B cell (primary cell): ENCODE measurements at regions not wholly inside any gene's neighbourhood (a gene's known extent, or its start where the extent isn't known, plus 50 kb on each side); places are given as distances from the start of the nearest gene placed in this dataset.

Experiments used
- ATAC-seq: fragments of 200-7000 bp; cut with Tn5 transposase; one replicate; pipeline ENCODE4 v1.10.0; 2021; ENCODE audit warnings: low read depth, mild to moderate bottlenecking, moderate number of reproducible peaks, moderate library complexity
- CTCF ChIA-PET: fragments of 350-600 bp; sonication (Branson Sonifier 250); formaldehyde crosslinking; loops from one replicate; lab custom pipeline; 2021; ENCODE audit warnings: antibody characterized with exemption, inconsistent platforms; lab: Charles Lee
- POLR2A ChIA-PET: fragments of 350-600 bp; sonication (Branson Sonifier 250); formaldehyde crosslinking; loops from one replicate; lab custom pipeline; 2021; ENCODE audit warnings: antibody characterized with exemption; lab: Charles Lee
- DNase-seq: peaks from one replicate; pipeline ENCODE4 v3.0.0; 2013
- H2AFZ ChIP-seq: 2 replicates; pipeline ENCODE4 v1.6.1; 2012; ENCODE audit warnings: mild to moderate bottlenecking, low read depth, low read length; ENCODE audit not compliant: insufficient read depth, poor library complexity, severe bottlenecking
- H3K27ac ChIP-seq, 2 donors: 1 replicate in 1 of 2; 2 replicates in 1 of 2; pipeline ENCODE4 v1.5.1; 2012 to 2013; ENCODE audit warnings: low read length in 2 of 2, mild to moderate bottlenecking in 2 of 2, moderate library complexity in 1 of 2
- H3K27me3 ChIP-seq, 4 experiments: fragments of 200-600 bp in 1 of 4; sonication (generic) in 1 of 4; replicated peaks in 1 of 4; 1 replicate in 2 of 4; 2 replicates in 2 of 4; pipeline versions ENCODE4 v1.6.1 to v1.7.0; 2013 to 2016; ENCODE audit warnings: low read length in 3 of 4, mild to moderate bottlenecking in 2 of 4, mixed read lengths in 1 of 4, moderate library complexity in 1 of 4; ENCODE audit not compliant: insufficient read depth in 4 of 4, control insufficient read depth in 3 of 4; ENCODE audit errors: control extremely low read depth in 1 of 4
- H3K36me3 ChIP-seq, 2 experiments: replicated peaks in 1 of 2; 1 replicate in 1 of 2; 2 replicates in 1 of 2; pipeline versions ENCODE4 v1.6.1 to v1.7.1; 2013; ENCODE audit warnings: low read length in 1 of 2; ENCODE audit not compliant: insufficient read depth in 2 of 2, control insufficient read depth in 1 of 2; ENCODE audit errors: control extremely low read depth in 1 of 2, extremely low read depth in 1 of 2
- H3K4me1 ChIP-seq, 2 donors: fragments of 200-600 bp in 1 of 2; sonication (generic) in 1 of 2; 1 replicate in 1 of 2; 2 replicates in 1 of 2; pipeline versions ENCODE4 v1.5.1 to v1.6.1; 2013 to 2017; ENCODE audit warnings: low read length in 2 of 2; ENCODE audit not compliant: control insufficient read depth in 2 of 2, insufficient read depth in 2 of 2
- H3K4me2 ChIP-seq: replicated peaks from 2 replicates; pipeline ENCODE3; 2012; ENCODE audit warnings: mild to moderate bottlenecking, low read depth, low read length; ENCODE audit not compliant: poor library complexity, severe bottlenecking
- H3K4me3 ChIP-seq, 5 experiments: fragments of 200-600 bp in 1 of 5; sonication (generic) in 1 of 5; 1 replicate in 3 of 5; 2 replicates in 2 of 5; pipeline versions ENCODE4 v1.5.1 to v1.7.0; 2011 to 2016; ENCODE audit warnings: low read length in 4 of 5, mild to moderate bottlenecking in 4 of 5, low read depth in 2 of 5, control low read depth in 1 of 5, moderate library complexity in 1 of 5; ENCODE audit not compliant: insufficient read depth in 1 of 5; ENCODE audit errors: control extremely low read depth in 1 of 5, extremely low read depth in 1 of 5
- H3K79me2 ChIP-seq: fragments of 200-600 bp; sonication (generic); one replicate; pipeline ENCODE4 v1.6.0; 2016; ENCODE audit warnings: low read length; ENCODE audit not compliant: control insufficient read depth, insufficient read depth
- H3K9ac ChIP-seq: fragments of 200-600 bp; sonication (generic); 2 replicates; pipeline ENCODE4 v1.6.1; 2017; ENCODE audit warnings: mild to moderate bottlenecking, low read length, moderate library complexity
- H3K9me3 ChIP-seq, 3 donors: one replicate each; pipeline versions ENCODE4 v1.6.1 to v1.7.1; 2013; ENCODE audit warnings: low read length in 2 of 3; ENCODE audit not compliant: control insufficient read depth in 2 of 3, insufficient read depth in 1 of 3; ENCODE audit errors: control extremely low read depth in 1 of 3
- H4K20me1 ChIP-seq: 2 replicates; pipeline ENCODE4 v1.6.0; 2012; ENCODE audit warnings: mild to moderate bottlenecking, low read length; ENCODE audit not compliant: insufficient read depth, control insufficient read depth, poor library complexity, severe bottlenecking
- H3K27ac Mint-ChIP-seq: one replicate; pipeline ENCODE4 v1.8.0; 2021; ENCODE audit warnings: mixed read lengths
- H3K27me3 Mint-ChIP-seq: one replicate; pipeline ENCODE4 v1.8.0; 2021; ENCODE audit warnings: mixed read lengths
- H3K4me1 Mint-ChIP-seq: one replicate; pipeline ENCODE4 v1.8.0; 2021; ENCODE audit warnings: mixed read lengths
- H3K4me3 Mint-ChIP-seq: one replicate; pipeline ENCODE4 v1.8.0; 2021; ENCODE audit warnings: mixed read lengths
- H3K9me3 Mint-ChIP-seq: one replicate; pipeline ENCODE4 v1.8.0; 2022; ENCODE audit warnings: mixed read lengths; ENCODE audit not compliant: insufficient read depth
- CTCF ChIP-seq: fragments of 200-600 bp; IDR thresholded peaks from one replicate; pipeline ENCODE4 v1.8.0; 2022; ENCODE audit warnings: antibody characterized with exemption, mild to moderate bottlenecking
- EZH2 ChIP-seq: IDR thresholded peaks from 2 replicates; pipeline ENCODE4 v1.6.1; 2012; ENCODE audit warnings: borderline replicate concordance, low read depth, mild to moderate bottlenecking, moderate library complexity, low read length; ENCODE audit not compliant: insufficient read depth, poor library complexity, severe bottlenecking
- WGBS: methylation state at CpG from one replicate; pipeline ENCODE4 v1.1.5; 2013; ENCODE audit warnings: missing lambda C conversion rate; ENCODE audit not compliant: insufficient coverage; 5-methylcytosine and 5-hydroxymethylcytosine counted together
- intact Hi-C: fragments of 100-400 bp; cut with micrococcal nuclease; formaldehyde crosslinking; loops from one replicate; pipeline ENCODE4 v1.10.0; 2022

GRCh38 chr11:101345891-101346290, 216.3 kb upstream of the PGR start:
- ChIA-PET POLR2A (no interaction called here), CTCF (no interaction called here)
- ATAC-seq (no peak), DNase-seq (no peak)
- peaks cover 3% of the 10 kb centered on the region for H3K27me3 Mint-ChIP-seq
- Histone ChIP-seq H3K9ac (no peak overlapping the region), H3K9me3 (peaks cover 0 to under 1% (median 0%) of the 10 kb centered on the region in 3 donors), H3K4me3 (no peak overlapping the region), H4K20me1 (no peaks in the 10 kb centered on the region), H3K27me3 (no peaks in the 10 kb centered on the region), H3K36me3 (no peaks in the 10 kb centered on the region), H2AFZ (no peak overlapping the region), H3K79me2 (no peaks in the 10 kb centered on the region), H3K27ac (no peak overlapping the region), H3K4me1 (no peaks in the 10 kb centered on the region), H3K4me2 (no peak overlapping the region)
- TF ChIP-seq EZH2 (no peak), CTCF (no peak)
- WGBS: 100% methylated on average over 1 of the region's 3 CpGs
- no peaks in the 10 kb centered on the region for H3K9me3 Mint-ChIP-seq
- no peaks in the 10 kb centered on the region for H3K4me1 Mint-ChIP-seq
- intact Hi-C loops: no loop called here
- no peak overlapping the region for H3K4me3 Mint-ChIP-seq
- no peak overlapping the region for H3K27ac Mint-ChIP-seq

- ATAC-seq (no peak), DNase-seq (no peak)
- Histone ChIP-seq H3K9me3 (no peaks in the 10 kb centered on the region), H3K9ac (no peak overlapping the region), H3K27ac (no peak overlapping the region), H3K4me2 (no peak overlapping the region), H3K79me2 (no peaks in the 10 kb centered on the region), H3K4me3 (no peak overlapping the region), H3K27me3 (no peaks in the 10 kb centered on the region), H4K20me1 (no peaks in the 10 kb centered on the region), H3K36me3 (no peaks in the 10 kb centered on the region), H2AFZ (no peak overlapping the region), H3K4me1 (no peaks in the 10 kb centered on the region)
- no CpG with 5 or more reads among the region's 1 CpG for WGBS
- ChIA-PET POLR2A (no interaction called here), CTCF (no interaction called here)
- no peaks in the 10 kb centered on the region for H3K4me1 Mint-ChIP-seq
- intact Hi-C loops: no loop called here
- H3K27ac Mint-ChIP-seq: no peak overlapping the region
- no peak for TF ChIP-seq EZH2
- no peak for TF ChIP-seq CTCF
- no peaks in the 10 kb centered on the region for H3K9me3 Mint-ChIP-seq
- H3K27me3 Mint-ChIP-seq: no peaks in the 10 kb centered on the region
- H3K4me3 Mint-ChIP-seq: no peak overlapping the region
Measured at GRCh38 chr11:101342307-101342706, 212.7 kb upstream of the PGR start.
